HCEC 1CT (cell line): ENCODE measurements at regions not wholly inside any gene's neighbourhood (a gene's known extent, or its start where the extent isn't known, plus 50 kb on each side); places are given as distances from the start of the nearest gene placed in this dataset.
"Not testable (repeated sequence)": the region's sequence is repeated elsewhere in the genome, so short reads cannot be mapped to it uniquely, and the experiment has no call there.

Experiments
- DNase-seq: peaks from one replicate; pipeline ENCODE4 v3.0.0-alpha.2; 2017

GRCh38 chr15:36008719-36009118, 462.8 kb upstream of the DPH6 start:
- DNase-seq, result no peak

- peak; percentile 49 for DNase-seq
Observed at GRCh38 chr15:36024031-36024688, 478.2 kb upstream of the DPH6 start.

- DNase-seq, result no peak
Observed at GRCh38 chr15:36026627-36027283, 480.8 kb upstream of the DPH6 start.

GRCh38 chr15:36029606-36030210, 483.7 kb upstream of the DPH6 start:
- peak; percentile 76 for DNase-seq

- no peak for DNase-seq
Observed at GRCh38 chr15:36039996-36040572, 494.1 kb upstream of the DPH6 start.

GRCh38 chr15:36047018-36047716, 501.2 kb upstream of the DPH6 start:
- DNase-seq, result not testable (repeated sequence)

- DNase-seq, result no peak
Observed at GRCh38 chr15:36050899-36051298, 504.9 kb upstream of the DPH6 start.

- peak; percentile 13 for DNase-seq
Observed at GRCh38 chr15:36052641-36053040, 506.7 kb upstream of the DPH6 start.

- no peak for DNase-seq
Observed at GRCh38 chr15:36053746-36054145, 507.8 kb upstream of the DPH6 start.

GRCh38 chr15:36059596-36059995, 513.6 kb upstream of the DPH6 start:
- no peak for DNase-seq

GRCh38 chr15:36062357-36062756, 516.4 kb upstream of the DPH6 start:
- DNase-seq, result no peak

GRCh38 chr15:36066757-36067156, 512.7 kb upstream of the CDIN1 start:
- no peak for DNase-seq

GRCh38 chr15:36067483-36068274, 511.7 kb upstream of the CDIN1 start:
- no peak for DNase-seq

- no peak for DNase-seq
Observed at GRCh38 chr15:36075333-36075732, 504.1 kb upstream of the CDIN1 start.

GRCh38 chr15:36079021-36079420, 500.4 kb upstream of the CDIN1 start:
- DNase-seq, result no peak

GRCh38 chr15:36080759-36081158, 498.7 kb upstream of the CDIN1 start:
- no peak for DNase-seq

GRCh38 chr15:36090286-36090946, 489.0 kb upstream of the CDIN1 start:
- DNase-seq, result no peak

GRCh38 chr15:36106640-36107335, 472.6 kb upstream of the CDIN1 start:
- DNase-seq, result no peak

GRCh38 chr15:36108541-36108940, 470.9 kb upstream of the CDIN1 start:
- no peak for DNase-seq

GRCh38 chr15:36109943-36110658, 469.3 kb upstream of the CDIN1 start:
- peak; percentile 64 for DNase-seq

- no peak for DNase-seq
Observed at GRCh38 chr15:36110659-36110993, 468.8 kb upstream of the CDIN1 start.
